IMR-90 (cell line): ENCODE measurements at regions not wholly inside any gene's neighbourhood (a gene's known extent, or its start where the extent isn't known, plus 50 kb on each side); places are given as distances from the start of the nearest gene placed in this dataset.

ENCODE experiments used
- ATAC-seq: fragments of 200-7000 bp; cut with Tn5 transposase; 2 replicates; pipeline ENCODE4 v1.9.1; 2020; ENCODE audit warnings: low read depth, mild to moderate bottlenecking, moderate library complexity
- BruUV-seq: library from RNA; stranded (reverse); fragments of 400-500 nt; replicated peaks from 2 replicates; lab custom pipeline; 2021; lab: Mats Ljungman, UMichigan
- CTCF ChIA-PET: fragments of 300-600 bp; formaldehyde crosslinking; extraction: SDS; loops from one replicate; lab custom pipeline; 2021; ENCODE audit warnings: antibody characterized with exemption; lab: Yijun Ruan, JAX
- POLR2A ChIA-PET: fragments of 300-600 bp; sonication (Branson Sonifier 250); formaldehyde crosslinking; loops from one replicate; lab custom pipeline; 2022; ENCODE audit warnings: antibody characterized with exemption; ENCODE audit not compliant: unreplicated experiment; lab: Charles Lee
- DNase-seq: peaks from one replicate; pipeline ENCODE4 v3.0.0; 2013
- H2AFZ ChIP-seq: replicated peaks from 2 replicates; pipeline ENCODE3; 2013; ENCODE audit warnings: low read length, mild to moderate bottlenecking; ENCODE audit not compliant: poor library complexity
- H2AK5ac ChIP-seq: 2 replicates; pipeline ENCODE4 v1.6.1; 2013; ENCODE audit warnings: low read depth, low read length, inconsistent platforms
- H2AK9ac ChIP-seq: replicated peaks from 2 replicates; pipeline ENCODE3; 2013; ENCODE audit warnings: mild to moderate bottlenecking, low read depth, low read length, moderate library complexity; ENCODE audit not compliant: poor library complexity
- H2BK120ac ChIP-seq: 2 replicates; pipeline ENCODE4 v1.6.1; 2013; ENCODE audit warnings: low read depth, low read length, inconsistent platforms
- H2BK15ac ChIP-seq: 3 replicates; pipeline ENCODE4 v1.6.1; 2013; ENCODE audit warnings: low read depth, low read length, inconsistent platforms
- H2BK20ac ChIP-seq: 2 replicates; pipeline ENCODE4 v1.6.1; 2013; ENCODE audit warnings: low read depth, mild to moderate bottlenecking, inconsistent platforms, low read length, moderate library complexity
- H2BK5ac ChIP-seq: 2 replicates; pipeline ENCODE4 v1.6.1; 2013; ENCODE audit warnings: mild to moderate bottlenecking, low read depth, low read length, inconsistent platforms; ENCODE audit not compliant: poor library complexity, severe bottlenecking
- H3K14ac ChIP-seq: replicated peaks from 2 replicates; pipeline ENCODE4 v1.6.1; 2013; ENCODE audit warnings: low read depth, low read length, inconsistent platforms
- H3K18ac ChIP-seq: 2 replicates; pipeline ENCODE4 v1.6.1; 2013; ENCODE audit warnings: low read depth, low read length, control low read depth
- H3K23ac ChIP-seq: 2 replicates; pipeline ENCODE4 v1.6.1; 2013; ENCODE audit warnings: low read depth, low read length, inconsistent platforms
- H3K27ac ChIP-seq: 2 replicates; pipeline ENCODE4 v1.5.1; 2013; ENCODE audit warnings: mild to moderate bottlenecking, control low read depth, low read length; ENCODE audit not compliant: insufficient read depth
- H3K27me3 ChIP-seq: 2 replicates; pipeline ENCODE4 v1.6.1; 2013; ENCODE audit warnings: low read length; ENCODE audit not compliant: control insufficient read depth, insufficient read depth
- H3K36me3 ChIP-seq: 2 replicates; pipeline ENCODE4 v1.6.1; 2013; ENCODE audit warnings: low read length, mixed read lengths; ENCODE audit not compliant: control insufficient read depth, insufficient read depth
- H3K4ac ChIP-seq: 2 replicates; pipeline ENCODE4 v1.6.1; 2013; ENCODE audit warnings: low read depth, low read length, inconsistent platforms
- H3K4me1 ChIP-seq: 2 replicates; pipeline ENCODE4 v1.6.1; 2013; ENCODE audit warnings: low read length, mixed read lengths; ENCODE audit not compliant: control insufficient read depth, insufficient read depth
- H3K4me2 ChIP-seq: 2 replicates; pipeline ENCODE4 v1.6.1; 2013; ENCODE audit warnings: low read depth, mild to moderate bottlenecking, control low read depth, low read length, moderate library complexity
- H3K4me3 ChIP-seq: 2 replicates; pipeline ENCODE4 v1.5.1; 2013; ENCODE audit warnings: low read depth, mild to moderate bottlenecking, control low read depth, low read length, moderate library complexity; ENCODE audit not compliant: insufficient read depth
- H3K56ac ChIP-seq: 2 replicates; pipeline ENCODE4 v1.6.1; 2013; ENCODE audit warnings: low read length, inconsistent platforms; ENCODE audit not compliant: insufficient read depth; ENCODE audit errors: extremely low read depth
- H3K79me1 ChIP-seq, 2 experiments: 2 replicates each; pipeline ENCODE4 v1.6.1; 2013; ENCODE audit warnings: low read length in 2 of 2, inconsistent platforms in 1 of 2, low read depth in 1 of 2
- H3K9ac ChIP-seq: 2 replicates; pipeline ENCODE4 v1.6.1; 2013; ENCODE audit warnings: low read depth, low read length, control low read depth
- H3K9me1 ChIP-seq: 2 replicates; pipeline ENCODE4 v1.6.1; 2013; ENCODE audit warnings: low read length, inconsistent platforms; ENCODE audit not compliant: insufficient read depth
- H3K9me3 ChIP-seq: 2 replicates; pipeline ENCODE4 v1.6.1; 2013; ENCODE audit warnings: low read length; ENCODE audit not compliant: control insufficient read depth, insufficient read depth
- H4K20me1 ChIP-seq: 2 replicates; pipeline ENCODE4 v1.6.1; 2013; ENCODE audit warnings: low read length, inconsistent platforms; ENCODE audit not compliant: insufficient read depth
- H4K5ac ChIP-seq: 2 replicates; pipeline ENCODE4 v1.6.1; 2013; ENCODE audit warnings: mild to moderate bottlenecking, low read depth, low read length, control low read depth
- H4K8ac ChIP-seq, 2 experiments: 2 replicates each; pipeline ENCODE4 v1.6.1; 2013; ENCODE audit warnings: low read depth in 2 of 2, low read length in 2 of 2, control low read depth in 1 of 2, inconsistent platforms in 1 of 2
- H4K91ac ChIP-seq: 2 replicates; pipeline ENCODE4 v1.6.1; 2013; ENCODE audit warnings: low read depth, low read length, inconsistent platforms; ENCODE audit not compliant: insufficient read depth
- BHLHE40 ChIP-seq: fragments of 150-350 bp; IDR thresholded peaks from 2 replicates; pipeline ENCODE4 v1.6.1; 2016; ENCODE audit warnings: mild to moderate bottlenecking, low read depth, low read length
- CEBPB ChIP-seq: IDR thresholded peaks from 2 replicates; pipeline ENCODE4 v1.6.1; 2012; ENCODE audit warnings: low read depth, low read length, improper control_type of control experiment
- CHD1 ChIP-seq: IDR thresholded peaks from 2 replicates; pipeline ENCODE4 v1.6.1; 2012; ENCODE audit warnings: low read depth, low read length, improper control_type of control experiment
- CTCF ChIP-seq: conservative IDR thresholded peaks from 2 replicates; pipeline ENCODE4 v1.5.1; 2012; ENCODE audit warnings: mild to moderate bottlenecking, low read depth, low read length, improper control_type of control experiment
- ELK1 ChIP-seq: fragments of 150-350 bp; IDR thresholded peaks from 2 replicates; pipeline ENCODE4 v1.6.1; 2016; ENCODE audit warnings: low read depth, mild to moderate bottlenecking, low read length, moderate library complexity, borderline replicate concordance
- FOS ChIP-seq: fragments of 150-350 bp; IDR thresholded peaks from 2 replicates; pipeline ENCODE4 v1.6.1; 2016; ENCODE audit warnings: low read depth, low read length
- MAFK ChIP-seq: IDR thresholded peaks from 2 replicates; pipeline ENCODE4 v1.6.1; 2012; ENCODE audit warnings: low read depth, low read length, improper control_type of control experiment
- MAZ ChIP-seq: IDR thresholded peaks from 2 replicates; pipeline ENCODE4 v1.6.1; 2012; ENCODE audit warnings: low read depth, mild to moderate bottlenecking, low read length, improper control_type of control experiment, moderate library complexity, borderline replicate concordance
- MXI1 ChIP-seq: IDR thresholded peaks from 2 replicates; pipeline ENCODE4 v1.6.1; 2012; ENCODE audit warnings: low read depth, mild to moderate bottlenecking, low read length, moderate library complexity, borderline replicate concordance
- NFE2L2 ChIP-seq: fragments of 150-350 bp; IDR thresholded peaks from 2 replicates; pipeline ENCODE4 v1.6.1; 2016; ENCODE audit warnings: low read depth, mild to moderate bottlenecking, low read length
- POLR2A ChIP-seq: IDR thresholded peaks from 2 replicates; pipeline ENCODE4 v1.6.1; 2012; ENCODE audit warnings: mild to moderate bottlenecking, low read depth, low read length
- RAD21 ChIP-seq: IDR thresholded peaks from 2 replicates; pipeline ENCODE4 v1.6.1; 2012; ENCODE audit warnings: low read length, improper control_type of control experiment
- RCOR1 ChIP-seq: IDR thresholded peaks from 2 replicates; pipeline ENCODE4 v1.6.1; 2012; ENCODE audit warnings: mild to moderate bottlenecking, low read length, improper control_type of control experiment; ENCODE audit not compliant: insufficient replicate concordance
- RFX5 ChIP-seq: IDR thresholded peaks from 2 replicates; pipeline ENCODE4 v1.8.0; 2012; ENCODE audit warnings: low read depth, mild to moderate bottlenecking, low read length, moderate library complexity
- SMC3 ChIP-seq: fragments of 150-350 bp; IDR thresholded peaks from 2 replicates; pipeline ENCODE4 v1.6.1; 2016; ENCODE audit warnings: low read depth, mild to moderate bottlenecking, antibody characterized with exemption, low read length, moderate library complexity
- USF2 ChIP-seq: fragments of 150-350 bp; IDR thresholded peaks from 2 replicates; pipeline ENCODE4 v1.6.1; 2017; ENCODE audit warnings: mild to moderate bottlenecking, antibody characterized with exemption, low read length, low read depth
- dilution Hi-C: fragments of 300-500 bp; cut with HindIII; formaldehyde crosslinking; loops from one replicate; pipeline ENCODE4 v1.14.3; 2018; ENCODE audit warnings: low sequenced_read_pairs; ENCODE audit not compliant: unreplicated experiment
- in situ Hi-C: fragments of 300-500 bp; cut with MboI; formaldehyde crosslinking; loops from 3 replicates; pipeline ENCODE4 v1.14.3; 2019; ENCODE audit warnings: low sequenced_read_pairs, inconsistent platforms, mixed read lengths
- intact Hi-C: fragments of 100-400 bp; cut with micrococcal nuclease; formaldehyde crosslinking; loops from 2 replicates; pipeline ENCODE4 v1.10.0; 2022

GRCh38 chr10:118452098-118452497 lies 110.0 kb upstream of the FAM204A start:
- no peak overlapping the region for H2AK9ac ChIP-seq
- ChIA-PET POLR2A (no interaction called here), CTCF (no interaction called here)
- H3K4ac ChIP-seq: no peak overlapping the region
- DNase-seq (no peak), ATAC-seq (no peak)
- H4K5ac ChIP-seq: no peak overlapping the region
- dilution Hi-C loops: no loop called here
- no peak overlapping the region for H4K8ac ChIP-seq
- H2BK5ac ChIP-seq: no peak overlapping the region
- intact Hi-C loops: no loop called here
- no peaks in the 10 kb centered on the region for H4K20me1 ChIP-seq
- H3K14ac ChIP-seq: no peak overlapping the region
- peaks cover 2% of the 10 kb centered on the region; the same call in 1 of the 2 replicates for H3K27me3 ChIP-seq
- H3K4me2 ChIP-seq: no peak overlapping the region
- H2AFZ ChIP-seq: no peak overlapping the region
- TF ChIP-seq ELK1 (no peak), CEBPB (no peak), CHD1 (no peak), BHLHE40 (no peak), MXI1 (no peak), SMC3 (no peak), MAFK (no peak), CTCF (no peak), USF2 (no peak), FOS (no peak), NFE2L2 (no peak), POLR2A (no peak), RFX5 (no peak), MAZ (no peak), RCOR1 (no peak), RAD21 (no peak)
- no peak overlapping the region for H3K18ac ChIP-seq
- H3K27ac ChIP-seq: no peak overlapping the region
- no peaks in the 10 kb centered on the region for H3K4me1 ChIP-seq
- no peak overlapping the region for H3K56ac ChIP-seq
- no peak overlapping the region for H2BK120ac ChIP-seq
- no peak overlapping the region for H3K23ac ChIP-seq
- H4K91ac ChIP-seq: no peak overlapping the region
- no peaks in the 10 kb centered on the region for H3K9me3 ChIP-seq
- no peak overlapping the region for H2BK15ac ChIP-seq
- H2BK20ac ChIP-seq: no peak overlapping the region
- in situ Hi-C loops: loop anchor here (10.0 kb wide), 1 partner anchor 957 kb away; no protein-coding TSS in a partner anchor
- H3K79me1 ChIP-seq: no peaks in the 10 kb centered on the region
- H3K4me3 ChIP-seq: no peak overlapping the region
- no peaks in the 10 kb centered on the region for H3K9me1 ChIP-seq
- no TSS peak for BruUV-seq
- no peak overlapping the region for H2AK5ac ChIP-seq
- no peaks in the 10 kb centered on the region for H3K36me3 ChIP-seq
- H3K9ac ChIP-seq: no peak overlapping the region
